Osteocyte (in vitro differentiated cells): ENCODE measurements at regions not wholly inside any gene's neighbourhood (a gene's known extent, or its start where the extent isn't known, plus 50 kb on each side); places are given as distances from the start of the nearest gene placed in this dataset.

Experiments used
- DNase-seq: peaks from one replicate; pipeline ENCODE4 v3.0.0; 2021; ENCODE audit warnings: mixed read lengths; ENCODE audit not compliant: unreplicated experiment; ENCODE audit errors: extremely low spot score
- H3K27ac Mint-ChIP-seq: one replicate; pipeline ENCODE4 v1.8.0; 2021; ENCODE audit warnings: mild to moderate bottlenecking, mixed read lengths; ENCODE audit not compliant: unreplicated experiment
- H3K27me3 Mint-ChIP-seq: one replicate; pipeline ENCODE4 v1.8.0; 2021; ENCODE audit warnings: mixed read lengths; ENCODE audit not compliant: unreplicated experiment
- H3K36me3 Mint-ChIP-seq: one replicate; pipeline ENCODE4 v1.8.0; 2021; ENCODE audit warnings: mixed read lengths; ENCODE audit not compliant: unreplicated experiment
- H3K4me1 Mint-ChIP-seq: one replicate; pipeline ENCODE4 v1.8.0; 2021; ENCODE audit warnings: mixed read lengths; ENCODE audit not compliant: unreplicated experiment
- H3K4me3 Mint-ChIP-seq: one replicate; pipeline ENCODE4 v1.8.0; 2021; ENCODE audit warnings: mild to moderate bottlenecking, moderate library complexity, mixed read lengths; ENCODE audit not compliant: unreplicated experiment
- H3K9me3 Mint-ChIP-seq: one replicate; pipeline ENCODE4 v1.8.0; 2021; ENCODE audit warnings: mixed read lengths; ENCODE audit not compliant: unreplicated experiment
- TF ChIP-seq, protein P1 (sequence below): fragments of 200-600 bp; sonication (generic); IDR thresholded peaks from 2 replicates; pipeline ENCODE4 v1.5.0; 2021; ENCODE audit warnings: antibody characterized with exemption, mild to moderate bottlenecking, moderate library complexity

DNA sequence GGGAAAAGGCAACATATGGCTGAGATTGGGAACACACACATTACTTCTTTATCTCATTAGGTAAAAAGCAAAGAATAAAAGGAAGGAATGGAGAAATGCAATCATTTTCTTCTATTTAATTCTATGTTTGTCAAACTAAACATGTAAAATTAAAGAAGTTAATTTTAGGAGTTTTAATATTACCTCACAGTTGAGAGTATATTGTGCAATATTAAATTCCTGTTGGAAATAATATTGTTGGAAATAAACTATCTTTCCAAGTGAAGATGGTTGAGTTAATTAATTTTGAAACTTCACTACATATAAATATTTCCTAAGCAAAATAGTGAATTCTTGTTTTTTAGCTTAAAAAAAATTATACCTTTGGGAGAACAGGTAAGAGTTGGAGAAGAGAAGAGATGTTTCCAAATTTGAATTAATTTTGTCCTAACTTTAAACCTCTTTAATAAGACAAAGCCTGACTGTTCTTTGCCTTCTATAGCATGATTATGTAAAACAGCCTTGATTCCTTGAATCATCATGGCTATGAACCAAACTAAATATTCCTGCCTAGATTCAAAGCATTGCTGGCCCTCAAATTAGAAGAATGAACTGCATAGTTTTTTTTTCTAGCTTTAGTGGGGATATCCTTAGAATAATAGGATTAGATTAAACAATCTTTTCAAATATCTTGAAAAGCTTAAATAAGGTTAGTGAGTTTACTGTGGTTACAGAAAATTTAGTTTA, 1349.1 kb upstream of the ADGRB3 start:
- DNase-seq: no peak
- TF ChIP-seq, protein P1, sequence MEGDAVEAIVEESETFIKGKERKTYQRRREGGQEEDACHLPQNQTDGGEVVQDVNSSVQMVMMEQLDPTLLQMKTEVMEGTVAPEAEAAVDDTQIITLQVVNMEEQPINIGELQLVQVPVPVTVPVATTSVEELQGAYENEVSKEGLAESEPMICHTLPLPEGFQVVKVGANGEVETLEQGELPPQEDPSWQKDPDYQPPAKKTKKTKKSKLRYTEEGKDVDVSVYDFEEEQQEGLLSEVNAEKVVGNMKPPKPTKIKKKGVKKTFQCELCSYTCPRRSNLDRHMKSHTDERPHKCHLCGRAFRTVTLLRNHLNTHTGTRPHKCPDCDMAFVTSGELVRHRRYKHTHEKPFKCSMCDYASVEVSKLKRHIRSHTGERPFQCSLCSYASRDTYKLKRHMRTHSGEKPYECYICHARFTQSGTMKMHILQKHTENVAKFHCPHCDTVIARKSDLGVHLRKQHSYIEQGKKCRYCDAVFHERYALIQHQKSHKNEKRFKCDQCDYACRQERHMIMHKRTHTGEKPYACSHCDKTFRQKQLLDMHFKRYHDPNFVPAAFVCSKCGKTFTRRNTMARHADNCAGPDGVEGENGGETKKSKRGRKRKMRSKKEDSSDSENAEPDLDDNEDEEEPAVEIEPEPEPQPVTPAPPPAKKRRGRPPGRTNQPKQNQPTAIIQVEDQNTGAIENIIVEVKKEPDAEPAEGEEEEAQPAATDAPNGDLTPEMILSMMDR: no peak

DNA sequence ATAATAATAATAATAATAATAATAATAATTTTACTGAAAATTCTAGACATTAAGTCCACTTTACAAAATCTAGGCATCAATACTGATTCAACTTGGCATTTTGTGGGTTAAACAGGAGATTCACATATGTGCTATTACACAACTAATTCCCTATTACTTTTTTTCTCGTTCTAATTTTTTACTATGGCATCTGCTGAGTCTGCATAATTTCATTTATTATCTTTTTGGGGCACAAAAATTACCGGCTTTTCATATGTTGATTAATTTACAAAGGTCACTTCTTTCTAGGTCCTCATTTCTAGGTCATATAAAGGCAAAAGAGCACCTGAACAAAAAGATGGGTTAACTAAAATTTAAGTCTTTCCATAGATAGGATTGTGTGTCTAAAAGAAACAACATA, 1357.8 kb upstream of the ADGRB3 start:
- DNase-seq: no peak
- TF ChIP-seq, protein P1: no peak
- Mint-ChIP-seq H3K4me3 (no peak overlapping the region), H3K27ac (no peak overlapping the region), H3K36me3 (peaks cover 2% of the 10 kb centered on the region), H3K9me3 (no peaks in the 10 kb centered on the region), H3K4me1 (peaks cover 3% of the 10 kb centered on the region), H3K27me3 (peaks cover 23% of the 10 kb centered on the region)

More for the DNA sequence above, 1349.1 kb upstream of the ADGRB3 start:
- no peak overlapping the region for H3K4me3 Mint-ChIP-seq
- peaks cover 8% of the 10 kb centered on the region for H3K36me3 Mint-ChIP-seq
- peaks cover 24% of the 10 kb centered on the region for H3K4me1 Mint-ChIP-seq
- H3K9me3 Mint-ChIP-seq: peaks cover 23% of the 10 kb centered on the region
- H3K27me3 Mint-ChIP-seq: peaks cover 4% of the 10 kb centered on the region
- no peak overlapping the region for H3K27ac Mint-ChIP-seq

DNA sequence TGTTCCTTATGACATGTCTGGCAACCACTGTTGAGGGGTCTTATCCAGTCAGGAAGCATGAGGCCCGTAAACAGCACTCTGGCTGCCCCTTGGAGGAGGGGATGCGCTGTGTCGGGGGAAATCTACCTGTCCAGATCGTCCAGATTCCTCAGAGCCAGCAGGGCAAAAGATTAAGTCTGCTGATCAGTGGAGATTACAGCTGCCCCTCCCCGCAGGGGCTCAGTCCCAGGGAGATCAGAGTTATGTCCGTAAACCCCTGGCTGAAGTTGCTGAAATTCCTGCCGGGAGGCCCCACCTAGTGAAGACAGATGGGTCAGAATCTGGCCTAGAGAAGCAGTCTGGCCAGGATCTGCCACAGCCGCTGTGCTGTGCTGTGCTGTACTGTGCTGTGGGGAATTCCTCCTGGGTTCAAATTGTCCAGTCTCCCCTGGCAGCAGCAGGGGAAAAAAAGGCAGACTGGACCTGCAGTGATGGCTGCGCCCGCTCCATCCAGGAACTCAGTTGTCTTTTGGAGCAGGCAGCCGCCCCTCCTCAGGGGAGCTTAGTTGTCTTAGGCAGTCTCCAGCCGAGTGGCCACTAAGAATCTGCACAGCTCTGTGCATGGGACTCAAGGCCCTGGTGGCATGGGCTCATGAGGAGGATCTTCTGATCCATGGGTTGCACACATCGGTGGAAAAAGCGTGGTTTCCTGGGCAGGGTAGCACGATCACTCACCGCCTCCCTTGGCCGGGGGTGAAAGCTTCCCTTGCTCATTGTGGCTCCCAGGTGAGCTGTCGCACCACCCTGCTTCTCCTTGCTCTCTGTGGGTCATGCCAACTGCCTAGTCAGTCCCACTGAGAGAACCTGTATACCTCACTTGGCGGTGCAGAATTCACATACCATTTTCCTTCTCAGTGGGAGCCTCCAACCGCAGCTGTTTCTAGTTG, 1368.8 kb upstream of the ADGRB3 start:
- Mint-ChIP-seq H3K4me1 (peaks cover 4% of the 10 kb centered on the region), H3K9me3 (peaks cover 16% of the 10 kb centered on the region), H3K27me3 (no peaks in the 10 kb centered on the region), H3K27ac (no peak overlapping the region), H3K36me3 (no peaks in the 10 kb centered on the region), H3K4me3 (no peak overlapping the region)
- no peak for DNase-seq
- TF ChIP-seq, protein P1: no peak

DNA sequence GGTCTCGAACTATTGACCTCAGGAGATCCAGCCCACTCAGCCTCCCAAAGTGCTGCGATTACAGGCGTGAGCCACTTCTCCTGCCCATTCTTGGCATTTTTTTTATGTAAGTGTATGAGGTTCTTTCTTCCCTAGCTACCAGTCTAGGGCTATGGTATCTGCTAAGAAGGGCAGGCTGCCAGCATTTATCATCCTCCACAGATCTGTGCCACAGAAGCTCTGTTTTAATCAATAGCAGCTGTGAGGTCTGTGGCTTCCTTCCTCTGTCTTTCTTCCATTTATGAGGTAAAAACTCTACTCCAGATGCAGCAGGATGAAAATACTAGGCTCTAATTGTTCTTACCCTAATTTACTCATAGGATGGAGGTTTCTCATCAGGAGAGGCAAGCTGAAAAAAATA, 1382.4 kb upstream of the ADGRB3 start:
- Mint-ChIP-seq H3K36me3 (no peaks in the 10 kb centered on the region), H3K27ac (no peak overlapping the region), H3K27me3 (peaks cover 14% of the 10 kb centered on the region), H3K9me3 (peaks cover 10% of the 10 kb centered on the region), H3K4me3 (no peak overlapping the region), H3K4me1 (no peaks in the 10 kb centered on the region)
- TF ChIP-seq, protein P1: no peak
- DNase-seq: no peak

DNA sequence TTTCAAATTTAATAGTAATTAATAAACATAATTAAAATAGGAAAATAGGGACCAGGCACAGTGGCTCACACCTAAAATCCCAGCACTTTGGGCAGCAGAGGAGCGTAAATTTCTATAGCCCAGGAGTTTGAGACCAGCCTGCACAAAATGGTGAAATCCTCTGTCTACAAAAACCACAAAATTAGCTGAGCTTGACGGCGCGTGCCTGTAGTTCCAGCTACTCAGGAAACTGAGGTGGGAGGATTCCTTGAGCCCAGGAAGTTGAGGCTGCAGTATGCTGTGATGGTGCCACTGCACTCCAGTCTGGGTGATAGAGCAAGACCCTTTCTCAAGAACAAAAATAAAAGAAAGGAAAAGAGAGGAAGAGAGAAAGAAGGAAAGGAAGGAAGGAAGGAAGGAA, 1387.0 kb upstream of the ADGRB3 start:
- TF ChIP-seq, protein P1: no peak
- no peak overlapping the region for H3K27ac Mint-ChIP-seq
- H3K36me3 Mint-ChIP-seq: no peaks in the 10 kb centered on the region
- peaks cover 10% of the 10 kb centered on the region for H3K9me3 Mint-ChIP-seq
- peaks cover 30% of the 10 kb centered on the region for H3K27me3 Mint-ChIP-seq
- DNase-seq: no peak
- no peaks in the 10 kb centered on the region for H3K4me1 Mint-ChIP-seq
- no peak overlapping the region for H3K4me3 Mint-ChIP-seq
